ENCODE measurements at regions not wholly inside any gene's neighbourhood (a gene's known extent, or its start where the extent isn't known, plus 50 kb on each side); places are given as distances from the start of the nearest gene placed in this dataset.
A peak's percentile ranks its signal among the peaks of the same experiment; 100 is the strongest.
"Not testable (repeated sequence)": the region's sequence is repeated elsewhere in the genome, so short reads cannot be mapped to it uniquely, and the experiment has no call there.

DNA sequence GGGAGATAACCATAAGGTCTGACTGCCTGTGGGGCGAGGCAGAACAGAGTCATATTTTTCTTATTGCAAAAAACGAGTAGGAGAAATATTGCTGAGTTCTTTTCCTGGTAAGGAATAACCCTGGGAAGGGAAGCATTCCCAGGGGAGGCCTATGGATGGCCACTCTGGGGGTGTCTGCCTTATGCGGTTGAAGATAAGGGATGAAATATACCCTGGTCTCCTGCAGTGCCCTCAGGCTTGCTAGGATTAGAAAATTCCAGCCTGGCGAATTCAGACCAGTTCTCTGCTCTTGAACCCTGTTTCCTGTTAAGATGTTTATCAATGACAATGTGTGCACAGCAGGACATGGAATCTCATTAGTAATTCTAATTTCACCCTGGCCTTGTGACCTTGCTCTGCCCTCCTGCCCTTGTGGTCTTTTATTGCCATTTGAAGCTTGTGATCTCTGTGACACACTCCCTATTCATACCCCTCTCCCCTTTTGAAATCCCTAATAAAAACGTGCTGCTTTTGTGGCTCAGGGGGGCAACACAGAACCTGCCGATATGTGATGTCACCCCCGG lies 491.1 kb upstream of the EYS start:
- in situ Hi-C loops (cut with MboI; ENCODE audit: low pct_unique_long_range_greater_than_20kb, low sequenced_read_pairs), result no loop called here
- no peak for DNase-seq

GRCh38 chr6:66190858-66191257 lies 483.8 kb upstream of the EYS start:
- in situ Hi-C loops (cut with MboI; ENCODE audit: low pct_unique_long_range_greater_than_20kb, low sequenced_read_pairs), result no loop called here
- no peak for DNase-seq

GRCh38 chr6:66189915-66190314 lies 482.9 kb upstream of the EYS start:
- no peak for DNase-seq
- in situ Hi-C loops (cut with MboI; ENCODE audit: low pct_unique_long_range_greater_than_20kb, low sequenced_read_pairs), result no loop called here

GRCh38 chr6:66186756-66187155 lies 479.7 kb upstream of the EYS start:
- no peak for DNase-seq
- in situ Hi-C loops (cut with MboI; ENCODE audit: low pct_unique_long_range_greater_than_20kb, low sequenced_read_pairs), result no loop called here

DNA sequence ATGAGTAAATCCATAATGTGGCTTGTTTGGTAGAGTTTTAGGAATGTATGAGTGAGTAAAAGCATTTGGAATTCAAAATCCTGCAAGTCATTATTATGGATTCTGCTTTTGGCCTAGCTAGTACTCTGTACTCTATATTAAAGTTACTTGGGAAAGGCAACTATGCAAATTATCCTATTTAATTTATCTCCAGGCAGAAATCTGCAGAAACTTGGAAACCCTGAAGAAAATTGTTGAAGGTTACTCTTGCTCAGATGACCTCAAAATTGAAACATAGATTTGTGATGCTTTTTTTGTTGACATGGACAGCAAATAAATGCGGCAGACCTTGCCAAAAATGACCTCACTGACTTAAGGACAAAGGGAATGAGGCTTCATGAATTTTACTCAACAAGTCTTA lies 477.1 kb upstream of the EYS start:
- in situ Hi-C loops (cut with MboI; ENCODE audit: low pct_unique_long_range_greater_than_20kb, low sequenced_read_pairs), result no loop called here
- DNase-seq, result no peak

- DNase-seq, result no peak
- in situ Hi-C loops (cut with MboI; ENCODE audit: low pct_unique_long_range_greater_than_20kb, low sequenced_read_pairs), result no loop called here
Measured at GRCh38 chr6:66179361-66179760, 472.3 kb upstream of the EYS start.

- in situ Hi-C loops (cut with MboI; ENCODE audit: low pct_unique_long_range_greater_than_20kb, low sequenced_read_pairs), result no loop called here
- DNase-seq, result no peak
Measured at GRCh38 chr6:66173587-66173986, 466.6 kb upstream of the EYS start.

DNA sequence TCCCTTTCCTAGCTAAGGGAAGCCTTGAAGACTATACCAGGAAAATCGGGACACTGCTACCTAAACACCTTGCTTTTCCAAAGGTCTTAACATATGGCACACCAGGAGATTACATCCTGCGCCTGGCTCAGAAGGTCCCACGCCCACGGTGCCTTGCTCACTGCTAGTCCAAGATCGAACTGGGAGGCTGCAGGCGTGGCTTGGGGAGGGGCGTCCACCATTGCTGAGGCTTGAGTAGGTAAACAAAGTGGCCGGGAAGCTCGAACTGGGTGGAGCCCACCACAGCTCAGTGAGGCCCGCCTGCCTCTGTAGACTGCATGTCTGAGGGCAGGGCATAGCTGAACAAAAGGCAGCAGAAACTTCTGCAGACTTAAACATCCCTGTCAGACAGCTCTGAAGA lies 459.7 kb upstream of the EYS start:
- DNase-seq; in situ Hi-C loops (cut with MboI; ENCODE audit: low pct_unique_long_range_greater_than_20kb, low sequenced_read_pairs): not testable (repeated sequence)

- in situ Hi-C loops (cut with MboI; ENCODE audit: low pct_unique_long_range_greater_than_20kb, low sequenced_read_pairs), result no loop called here
- DNase-seq, result peak; percentile 5
Measured at GRCh38 chr6:66161546-66162108, 454.6 kb upstream of the EYS start.

GRCh38 chr6:66159937-66160336 lies 452.9 kb upstream of the EYS start:
- in situ Hi-C loops (cut with MboI; ENCODE audit: low pct_unique_long_range_greater_than_20kb, low sequenced_read_pairs), result no loop called here
- DNase-seq, result no peak

- in situ Hi-C loops (cut with MboI; ENCODE audit: low pct_unique_long_range_greater_than_20kb, low sequenced_read_pairs), result no loop called here
- DNase-seq, result no peak
Measured at GRCh38 chr6:66153247-66153646, 446.2 kb upstream of the EYS start.

- in situ Hi-C loops (cut with MboI; ENCODE audit: low pct_unique_long_range_greater_than_20kb, low sequenced_read_pairs), result no loop called here
- DNase-seq, result no peak
Measured at GRCh38 chr6:66149132-66149531, 442.1 kb upstream of the EYS start.

DNA sequence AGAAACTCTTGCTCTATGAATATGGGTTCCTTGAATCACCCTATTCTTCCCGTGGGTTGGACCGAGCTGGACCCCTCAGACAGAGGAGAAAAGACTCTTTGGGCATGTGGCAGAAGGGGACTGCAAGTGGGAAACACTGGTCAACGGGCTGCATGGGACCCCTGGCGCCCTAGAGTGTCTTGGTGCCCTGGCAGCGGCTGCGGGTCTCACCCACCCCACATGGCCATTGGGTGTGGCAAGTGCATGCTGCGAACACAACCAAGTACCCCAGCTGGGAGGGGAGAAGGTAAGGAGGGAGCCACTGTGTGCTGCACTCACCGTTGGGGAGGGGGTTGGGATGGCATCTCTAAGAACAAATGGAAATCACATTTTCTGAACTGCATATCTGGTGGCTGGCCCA lies 438.8 kb upstream of the EYS start:
- DNase-seq, result no peak
- in situ Hi-C loops (cut with MboI; ENCODE audit: low pct_unique_long_range_greater_than_20kb, low sequenced_read_pairs), result no loop called here

DNA sequence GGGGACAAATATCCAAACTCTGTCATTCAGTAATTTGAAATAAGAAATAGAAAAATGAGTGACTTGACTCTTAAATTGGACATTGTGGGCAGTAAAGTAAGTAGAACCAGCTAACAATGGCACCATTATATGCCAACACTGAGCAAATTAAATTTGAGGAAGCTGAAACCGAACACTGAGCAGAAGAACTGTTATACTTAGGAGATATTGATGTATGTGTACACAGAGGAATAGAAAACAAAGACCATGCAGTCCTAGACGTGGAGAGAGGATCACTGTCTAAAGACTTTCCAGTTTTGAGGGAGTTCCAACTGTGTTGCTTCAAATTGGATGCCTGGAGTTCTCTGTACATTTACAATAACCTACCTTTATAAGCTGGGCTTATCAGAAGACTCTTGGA lies 427.0 kb upstream of the EYS start:
- in situ Hi-C loops (cut with MboI; ENCODE audit: low pct_unique_long_range_greater_than_20kb, low sequenced_read_pairs), result no loop called here
- no peak for DNase-seq

- DNase-seq, result no peak
- in situ Hi-C loops (cut with MboI; ENCODE audit: low pct_unique_long_range_greater_than_20kb, low sequenced_read_pairs), result no loop called here
Measured at GRCh38 chr6:66128656-66129055, 421.6 kb upstream of the EYS start.

DNA sequence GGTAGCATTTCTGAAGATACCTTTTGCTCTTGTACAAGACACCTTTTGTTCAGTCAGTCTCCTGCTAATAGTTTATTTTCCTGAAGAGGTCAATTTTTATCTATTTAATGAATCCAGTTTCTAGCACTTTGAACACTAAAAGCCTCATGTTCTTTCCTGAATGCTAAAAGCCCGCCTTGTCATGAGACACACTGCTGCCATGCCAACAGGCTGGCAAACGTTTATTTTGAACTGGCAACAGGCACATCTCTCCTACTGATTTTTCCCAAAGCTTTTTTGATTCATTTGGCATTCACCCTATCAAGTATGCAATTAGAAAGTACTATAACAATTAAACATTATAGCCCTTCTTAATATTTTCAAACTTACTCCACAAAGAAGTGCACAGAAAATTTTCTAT lies 421.2 kb upstream of the EYS start:
- in situ Hi-C loops (cut with MboI; ENCODE audit: low pct_unique_long_range_greater_than_20kb, low sequenced_read_pairs), result no loop called here
- no peak for DNase-seq

DNA sequence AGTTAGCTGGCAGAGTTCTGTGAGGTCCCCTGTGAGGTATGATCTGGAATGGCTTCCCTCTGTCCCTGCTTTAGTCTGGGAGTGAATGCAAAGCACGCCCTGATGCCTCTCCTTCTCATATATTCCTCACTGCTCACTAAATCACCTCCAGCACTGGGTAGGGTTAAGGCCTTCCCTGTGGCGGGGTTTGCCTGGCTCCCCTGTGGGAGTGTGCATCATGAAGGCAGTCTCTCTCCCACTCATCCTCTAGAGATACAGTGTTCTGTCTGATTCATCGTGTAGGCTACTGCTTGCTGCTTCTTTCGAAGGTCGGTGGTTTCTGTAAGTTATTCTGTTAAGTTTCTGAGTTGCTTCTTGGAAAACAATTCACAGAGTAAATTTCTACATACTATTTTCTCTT lies 420.0 kb upstream of the EYS start:
- DNase-seq, result no peak
- in situ Hi-C loops (cut with MboI; ENCODE audit: low pct_unique_long_range_greater_than_20kb, low sequenced_read_pairs), result no loop called here

- no peak for DNase-seq
- in situ Hi-C loops (cut with MboI; ENCODE audit: low pct_unique_long_range_greater_than_20kb, low sequenced_read_pairs), result no loop called here
Measured at GRCh38 chr6:66126358-66126757, 419.3 kb upstream of the EYS start.

DNA sequence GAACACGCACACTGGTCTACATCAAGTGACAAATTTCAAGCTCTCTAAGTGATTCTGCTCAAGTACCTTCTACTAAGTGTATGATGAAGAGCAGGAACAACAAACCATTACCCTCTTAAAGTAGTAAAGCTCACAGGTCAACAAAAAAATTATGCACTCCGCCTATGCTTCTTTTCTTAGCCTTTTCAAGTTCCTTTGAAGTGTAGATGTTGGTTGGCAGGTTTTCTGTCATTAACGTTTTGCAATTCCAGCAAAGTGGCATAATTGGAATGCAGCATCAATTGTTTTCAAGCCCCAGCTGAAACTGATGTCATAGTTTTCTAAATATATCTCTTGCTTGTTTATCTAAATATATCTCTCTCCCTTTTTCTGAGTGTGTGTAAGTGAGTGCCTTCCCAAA lies 396.9 kb upstream of the EYS start:
- DNase-seq, result no peak
- in situ Hi-C loops (cut with MboI; ENCODE audit: low pct_unique_long_range_greater_than_20kb, low sequenced_read_pairs), result no loop called here

GRCh38 chr6:66103354-66103753 lies 396.3 kb upstream of the EYS start:
- in situ Hi-C loops (cut with MboI; ENCODE audit: low pct_unique_long_range_greater_than_20kb, low sequenced_read_pairs), result no loop called here
- no peak for DNase-seq

GRCh38 chr6:66096679-66097078 lies 389.7 kb upstream of the EYS start:
- DNase-seq, result no peak
- in situ Hi-C loops (cut with MboI; ENCODE audit: low pct_unique_long_range_greater_than_20kb, low sequenced_read_pairs), result no loop called here

DNA sequence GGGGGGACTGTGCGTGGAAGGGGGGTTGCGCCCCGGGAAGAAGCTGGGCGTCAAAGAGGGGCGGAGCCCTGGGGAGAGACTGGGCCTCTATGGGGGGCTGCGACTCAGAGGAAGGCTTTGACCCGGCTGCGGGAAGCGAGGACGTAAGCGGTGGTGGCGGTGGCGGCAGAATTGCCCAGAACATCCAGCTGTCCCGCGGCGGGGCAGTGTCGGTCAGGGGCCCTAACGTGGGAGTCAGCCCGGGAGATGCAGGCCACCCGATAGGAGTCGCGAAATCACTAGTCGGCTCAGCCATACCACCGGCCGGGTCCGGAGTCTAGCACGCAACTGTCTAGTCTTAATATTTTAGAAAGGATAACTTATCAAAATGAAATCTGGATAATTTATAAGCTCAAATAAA lies 387.6 kb upstream of the EYS start:
- in situ Hi-C loops (cut with MboI; ENCODE audit: low pct_unique_long_range_greater_than_20kb, low sequenced_read_pairs), result no loop called here

More for the DNA sequence above, 387.6 kb upstream of the EYS start:
- no peak for DNase-seq
